Right atrium auricular region (tissue), 2 donors: ENCODE measurements at regions not wholly inside any gene's neighbourhood (a gene's known extent, or its start where the extent isn't known, plus 50 kb on each side); places are given as distances from the start of the nearest gene placed in this dataset.

ENCODE experiments used
- DNase-seq: peaks from one replicate; pipeline ENCODE4 v3.0.0-alpha.2; 2019; ENCODE audit warnings: low spot score
- H3K27ac ChIP-seq, 2 donors: fragments of 200-600 bp; sonication (generic); 1 replicate in 1 of 2; 2 replicates in 1 of 2; pipeline ENCODE4 v1.5.1; 2016 to 2019
- H3K27me3 ChIP-seq, 2 donors: fragments of 200-600 bp; sonication (generic); one replicate each; pipeline versions ENCODE4 v1.5.1 to v1.6.0; 2017 to 2019
- H3K36me3 ChIP-seq: fragments of 200-600 bp; sonication (generic); one replicate; pipeline ENCODE4 v1.5.1; 2016
- H3K4me1 ChIP-seq, 2 donors: fragments of 200-600 bp; sonication (generic); one replicate each; pipeline versions ENCODE4 v1.5.1 to v1.6.0; 2017 to 2019
- H3K4me3 ChIP-seq, 2 donors: fragments of 200-600 bp; sonication (generic); 1 replicate in 1 of 2; 2 replicates in 1 of 2; pipeline ENCODE4 v1.5.1; 2017 to 2019; ENCODE audit warnings: mild to moderate bottlenecking in 1 of 2, moderate library complexity in 1 of 2
- H3K9me3 ChIP-seq, 2 donors: fragments of 200-600 bp; sonication (generic); one replicate each; pipeline ENCODE4 v1.5.1; 2019
- CTCF ChIP-seq, 2 donors: fragments of 200-600 bp; sonication (generic); IDR thresholded peaks; one replicate each; pipeline ENCODE4 v1.5.1; 2019; ENCODE audit warnings: antibody characterized with exemption in 2 of 2

GRCh38 chr13:48896312-48896711 is 79.4 kb upstream of the FNDC3A start:
- no peaks in the 10 kb centered on the region for H3K36me3 ChIP-seq
- H3K4me3 ChIP-seq: no peak overlapping the region
- H3K4me1 ChIP-seq: peaks cover 0 to 6% of the 10 kb centered on the region in 2 donors
- no peak for DNase-seq
- no peaks in the 10 kb centered on the region for H3K27me3 ChIP-seq
- H3K27ac ChIP-seq: no peak overlapping the region
- no peaks in the 10 kb centered on the region for H3K9me3 ChIP-seq
- no peak for TF ChIP-seq CTCF (IDR thresholded peaks at IDR 0.05)

- DNase-seq: no peak
- Histone ChIP-seq H3K4me1 (no peaks in the 10 kb centered on the region), H3K27ac (no peak overlapping the region), H3K4me3 (no peak overlapping the region), H3K9me3 (no peaks in the 10 kb centered on the region), H3K27me3 (no peaks in the 10 kb centered on the region), H3K36me3 (no peaks in the 10 kb centered on the region)
- TF ChIP-seq CTCF (IDR thresholded peaks at IDR 0.05): no peak
Measured at GRCh38 chr13:48901781-48902180, 73.9 kb upstream of the FNDC3A start.

GRCh38 chr13:48902368-48902767 is 73.3 kb upstream of the FNDC3A start:
- no peak for DNase-seq
- no peak for TF ChIP-seq CTCF (IDR thresholded peaks at IDR 0.05)
- no peaks in the 10 kb centered on the region for H3K27me3 ChIP-seq
- no peak overlapping the region for H3K27ac ChIP-seq
- no peaks in the 10 kb centered on the region for H3K36me3 ChIP-seq
- H3K4me1 ChIP-seq: no peaks in the 10 kb centered on the region
- H3K4me3 ChIP-seq: no peak overlapping the region
- H3K9me3 ChIP-seq: no peaks in the 10 kb centered on the region

GRCh38 chr13:48904668-48905290 is 70.9 kb upstream of the FNDC3A start:
- Histone ChIP-seq H3K27ac (no peak overlapping the region), H3K4me1 (peaks cover 0 to 4% of the 10 kb centered on the region in 2 donors), H3K9me3 (no peaks in the 10 kb centered on the region), H3K27me3 (no peaks in the 10 kb centered on the region), H3K36me3 (no peaks in the 10 kb centered on the region), H3K4me3 (no peak overlapping the region)
- TF ChIP-seq CTCF (IDR thresholded peaks at IDR 0.05): no peak
- DNase-seq: no peak

GRCh38 chr13:48906200-48906599 is 69.5 kb upstream of the FNDC3A start:
- Histone ChIP-seq H3K4me1 (peaks cover 0 to 4% of the 10 kb centered on the region in 2 donors), H3K4me3 (no peak overlapping the region), H3K27me3 (no peaks in the 10 kb centered on the region), H3K27ac (no peak overlapping the region), H3K9me3 (no peaks in the 10 kb centered on the region), H3K36me3 (no peaks in the 10 kb centered on the region)
- TF ChIP-seq CTCF (IDR thresholded peaks at IDR 0.05): no peak
- no peak for DNase-seq
